GM12878 (cell line): ENCODE measurements at regions not wholly inside any gene's neighbourhood (a gene's known extent, or its start where the extent isn't known, plus 50 kb on each side); places are given as distances from the start of the nearest gene placed in this dataset.

Source experiments
- ATAC-seq: fragments of 200-7000 bp; cut with Tn5 transposase; 3 replicates; pipeline ENCODE4 v1.9.1; 2020; ENCODE audit warnings: mild to moderate bottlenecking, moderate library complexity
- BruUV-seq: library from RNA; stranded (reverse); fragments of 400-500 nt; replicated peaks from 2 replicates; lab custom pipeline; 2021; lab: Mats Ljungman, UMichigan
- CTCF ChIA-PET: fragments of 300-600 bp; sonication (Branson Sonifier 250); formaldehyde crosslinking; extraction: SDS; loops from one replicate; lab custom pipeline; 2021; ENCODE audit warnings: inconsistent platforms; lab: Yijun Ruan, JAX
- POLR2A ChIA-PET: fragments of 350-600 bp; formaldehyde crosslinking; extraction: SDS; loops from one replicate; lab custom pipeline; 2021; ENCODE audit warnings: inconsistent platforms; lab: Charles Lee
- RAD21 ChIA-PET: fragments of 300-600 bp; sonication (Branson Sonifier 250); formaldehyde crosslinking; loops from one replicate; lab custom pipeline; 2023; ENCODE audit warnings: antibody characterized with exemption; ENCODE audit not compliant: unreplicated experiment; lab: Charles Lee
- SMC1A ChIA-PET: fragments of 300-600 bp; sonication (Branson Sonifier 250); formaldehyde crosslinking; loops from one replicate; lab custom pipeline; 2023; ENCODE audit not compliant: unreplicated experiment, uncharacterized antibody; lab: Charles Lee
- DNase-seq: peaks from one replicate; pipeline ENCODE4 v3.0.0-alpha.2; 2011; ENCODE audit warnings: low read depth, low spot score
- FAIRE-seq: peaks from 3 replicates; lab custom pipeline; 2011; peaks lifted over from hg19 to GRCh38; lab: Jason Lieb, UNC
- H2AFZ ChIP-seq: 2 replicates; pipeline ENCODE4 v1.6.0; 2011; ENCODE audit warnings: low read depth, low read length, control low read depth; ENCODE audit not compliant: control insufficient read depth
- H3K27ac ChIP-seq: 2 replicates; pipeline ENCODE4 v1.5.1; 2011; ENCODE audit warnings: control low read depth; ENCODE audit not compliant: control insufficient read depth, insufficient read depth
- H3K27me3 ChIP-seq, 2 experiments: replicated peaks in 1 of 2; 2 replicates each; pipeline versions ENCODE4 v1.6.0 to v1.6.1; 2011; ENCODE audit warnings: low read length in 1 of 2; ENCODE audit not compliant: control insufficient read depth in 2 of 2, insufficient read depth in 2 of 2
- H3K36me3 ChIP-seq, 2 experiments: 2 replicates each; pipeline ENCODE4 v1.5.1; 2011; ENCODE audit warnings: low read length in 1 of 2; ENCODE audit not compliant: control insufficient read depth in 2 of 2, insufficient read depth in 2 of 2
- H3K4me1 ChIP-seq: 2 replicates; pipeline ENCODE4 v1.6.1; 2011; ENCODE audit warnings: mild to moderate bottlenecking, low read length, moderate library complexity, mixed read lengths; ENCODE audit not compliant: control insufficient read depth, insufficient read depth
- H3K4me2 ChIP-seq: 2 replicates; pipeline ENCODE4 v1.6.0; 2011; ENCODE audit warnings: control low read depth; ENCODE audit not compliant: control insufficient read depth, insufficient read depth
- H3K4me3 ChIP-seq: fragments of 200-600 bp; sonication (generic); 2 replicates; pipeline ENCODE4 v1.5.1; 2016
- H3K79me2 ChIP-seq: 2 replicates; pipeline ENCODE4 v1.6.0; 2011; ENCODE audit warnings: low read length; ENCODE audit not compliant: control insufficient read depth, insufficient read depth
- H3K9ac ChIP-seq: 2 replicates; pipeline ENCODE4 v1.8.0; 2011; ENCODE audit warnings: low read length, control low read depth, mixed read lengths; ENCODE audit not compliant: control insufficient read depth, insufficient read depth
- H3K9me3 ChIP-seq: replicated peaks from 3 replicates; pipeline ENCODE4 v1.5.1; 2011; ENCODE audit warnings: mild to moderate bottlenecking, low read length; ENCODE audit not compliant: control insufficient read depth, insufficient read depth
- H4K20me1 ChIP-seq: 2 replicates; pipeline ENCODE4 v1.6.0; 2011; ENCODE audit not compliant: control insufficient read depth, insufficient read depth
- DPF2 ChIP-seq: fragments of 450-650 bp; IDR thresholded peaks from 2 replicates; pipeline ENCODE4 v1.6.1; 2017; ENCODE audit warnings: mild to moderate bottlenecking
- HDGF ChIP-seq: fragments of 450-650 bp; IDR thresholded peaks from 2 replicates; pipeline ENCODE4 v1.6.1; 2016; ENCODE audit warnings: antibody characterized with exemption
- RBBP5 ChIP-seq: fragments of 200-600 bp; sonication (generic); conservative IDR thresholded peaks from 2 replicates; pipeline ENCODE4 v1.6.1; 2016
- SMAD1 ChIP-seq: fragments of 450-650 bp; IDR thresholded peaks from 2 replicates; pipeline ENCODE4 v1.6.1; 2018; ENCODE audit warnings: mild to moderate bottlenecking, low read depth; ENCODE audit not compliant: partially characterized antibody
- TARDBP ChIP-seq: IDR thresholded peaks from 2 replicates; pipeline ENCODE4 v1.6.1; 2016; ENCODE audit warnings: borderline replicate concordance
- ZBTB33 ChIP-seq: fragments of 450-650 bp; IDR thresholded peaks from 2 replicates; pipeline ENCODE4 v1.6.1; 2017; ENCODE audit warnings: mild to moderate bottlenecking
- ZNF207 ChIP-seq: fragments of 450-650 bp; IDR thresholded peaks from 2 replicates; pipeline ENCODE4 v1.6.1; 2014; ENCODE audit warnings: antibody characterized with exemption, mild to moderate bottlenecking, borderline replicate concordance
- ZNF592 ChIP-seq: fragments of 450-650 bp; IDR thresholded peaks from 2 replicates; pipeline ENCODE4 v1.6.1; 2017; ENCODE audit warnings: mild to moderate bottlenecking, moderate library complexity
- ZNF687 ChIP-seq: fragments of 450-650 bp; IDR thresholded peaks from 2 replicates; pipeline ENCODE4 v1.6.1; 2017; ENCODE audit warnings: mild to moderate bottlenecking, moderate library complexity
- WGBS: methylation state at CpG from one replicate; pipeline ENCODE4 v1.1.6; 2016; ENCODE audit warnings: low lambda C conversion rate; ENCODE audit not compliant: insufficient replicate concordance, insufficient coverage; ENCODE audit errors: missing lambda C conversion rate; 5-methylcytosine and 5-hydroxymethylcytosine counted together
- in situ Hi-C: fragments of 300-500 bp; cut with MboI; formaldehyde crosslinking; loops from 9 replicates; pipeline ENCODE4 v1.14.3; 2018; ENCODE audit warnings: mixed read lengths
- intact Hi-C: fragments of 100-400 bp; cut with micrococcal nuclease; formaldehyde crosslinking; loops from one replicate; pipeline ENCODE4 v1.14.2; 2022; ENCODE audit not compliant: unreplicated experiment

GRCh38 chr2:21814588-21815149 lies 690.9 kb downstream of the TDRD15 start:
- in situ Hi-C loops (no loop called here), intact Hi-C loops (no loop called here)
- no peaks in the 10 kb centered on the region for H3K4me1 ChIP-seq
- FAIRE-seq: no peak
- no peak for DNase-seq
- H3K36me3 ChIP-seq: no peaks in the 10 kb centered on the region
- no peak for ATAC-seq
- H3K27ac ChIP-seq: no peak overlapping the region
- H3K79me2 ChIP-seq: no peaks in the 10 kb centered on the region
- no peaks in the 10 kb centered on the region for H3K27me3 ChIP-seq
- ChIA-PET SMC1A (no interaction called here), POLR2A (no interaction called here), RAD21 (no interaction called here), CTCF (no interaction called here)
- no peak overlapping the region for H3K9ac ChIP-seq
- no peak overlapping the region for H2AFZ ChIP-seq
- no peaks in the 10 kb centered on the region for H4K20me1 ChIP-seq
- no peak overlapping the region for H3K4me3 ChIP-seq
- no peak overlapping the region for H3K4me2 ChIP-seq
- TF ChIP-seq ZBTB33 (no peak), ZNF592 (no peak), ZNF207 (no peak), DPF2 (no peak), SMAD1 (no peak), HDGF (no peak), TARDBP (no peak), RBBP5 (no peak), ZNF687 (no peak)
- 0% methylated on average over 4 of the region's 4 CpGs for WGBS
- H3K9me3 ChIP-seq: no peaks in the 10 kb centered on the region
- BruUV-seq: no TSS peak
